Activated CD8-positive, alpha-beta memory T cell treated with anti-CD3 and anti-CD28 coated beads, Interleukin-2, amount 50 U/mL, for 4 hours (primary cell): ENCODE measurements at regions not wholly inside any gene's neighbourhood (a gene's known extent, or its start where the extent isn't known, plus 50 kb on each side); places are given as distances from the start of the nearest gene placed in this dataset.
"Not testable (repeated sequence)": the region's sequence is repeated elsewhere in the genome, so short reads cannot be mapped to it uniquely, and the experiment has no call there.

Source experiments
- DNase-seq: peaks from one replicate; pipeline ENCODE4 v3.0.0-alpha.2; 2020

- DNase-seq = no peak
Observed at GRCh38 chr4:189124791-189125190, 815.9 kb upstream of the FRG1 start.

- no peak for DNase-seq
Observed at GRCh38 chr4:189126040-189126439, 814.6 kb upstream of the FRG1 start.

- DNase-seq = no peak
Observed at GRCh38 chr4:189128341-189128740, 812.3 kb upstream of the FRG1 start.

GRCh38 chr4:189129044-189129694 is 811.5 kb upstream of the FRG1 start:
- no peak for DNase-seq

GRCh38 chr4:189131118-189131517 is 809.6 kb upstream of the FRG1 start:
- no peak for DNase-seq

- no peak for DNase-seq
Observed at GRCh38 chr4:189136462-189136861, 804.2 kb upstream of the FRG1 start.

GRCh38 chr4:189143263-189143952 is 797.3 kb upstream of the FRG1 start:
- no peak for DNase-seq

- no peak for DNase-seq
Observed at GRCh38 chr4:189147005-189147929, 793.4 kb upstream of the FRG1 start.

GRCh38 chr4:189155083-189155482 is 785.6 kb upstream of the FRG1 start:
- not testable (repeated sequence) for DNase-seq

GRCh38 chr4:189162073-189162789 is 778.4 kb upstream of the FRG1 start:
- no peak for DNase-seq

GRCh38 chr4:189162888-189163287 is 777.8 kb upstream of the FRG1 start:
- no peak for DNase-seq

GRCh38 chr4:189176002-189176401 is 764.7 kb upstream of the FRG1 start:
- no peak for DNase-seq

- no peak for DNase-seq
Observed at GRCh38 chr4:189177130-189177529, 763.5 kb upstream of the FRG1 start.

GRCh38 chr4:189178125-189178746 is 762.4 kb upstream of the FRG1 start:
- no peak for DNase-seq

- no peak for DNase-seq
Observed at GRCh38 chr4:189185810-189186432, 754.8 kb upstream of the FRG1 start.

GRCh38 chr4:189187531-189188052 is 753.1 kb upstream of the FRG1 start:
- no peak for DNase-seq

GRCh38 chr4:189198624-189199023 is 742.0 kb upstream of the FRG1 start:
- DNase-seq = no peak

GRCh38 chr4:189200353-189200752 is 740.3 kb upstream of the FRG1 start:
- no peak for DNase-seq

- DNase-seq = no peak
Observed at GRCh38 chr4:189202182-189202868, 738.3 kb upstream of the FRG1 start.

GRCh38 chr4:189202869-189203271 is 737.8 kb upstream of the FRG1 start:
- no peak for DNase-seq

GRCh38 chr4:189204616-189205015 is 736.1 kb upstream of the FRG1 start:
- no peak for DNase-seq
